ENCODE measurements at regions not wholly inside any gene's neighbourhood (a gene's known extent, or its start where the extent isn't known, plus 50 kb on each side); places are given as distances from the start of the nearest gene placed in this dataset.

GRCh38 chr15:61459785-61460707 is 230.9 kb upstream of the RORA start:
- no peak for DNase-seq

- no peak for DNase-seq
Observed at GRCh38 chr15:61457050-61457733, 228.1 kb upstream of the RORA start.

GRCh38 chr15:61449186-61449702 is 220.1 kb upstream of the RORA start:
- DNase-seq = no peak

- no peak for DNase-seq
Observed at GRCh38 chr15:61447981-61448380, 218.9 kb upstream of the RORA start.

- DNase-seq = no peak
Observed at GRCh38 chr15:61444585-61444984, 215.5 kb upstream of the RORA start.

- no peak for DNase-seq
Observed at GRCh38 chr15:61442821-61443220, 213.7 kb upstream of the RORA start.

- DNase-seq = no peak
Observed at GRCh38 chr15:61441891-61442290, 212.8 kb upstream of the RORA start.

GRCh38 chr15:61426466-61426865 is 197.4 kb upstream of the RORA start:
- DNase-seq = no peak

GRCh38 chr15:61425934-61426333 is 196.8 kb upstream of the RORA start:
- no peak for DNase-seq

- DNase-seq = no peak
Observed at GRCh38 chr15:61422773-61423172, 193.7 kb upstream of the RORA start.

GRCh38 chr15:61421938-61422337 is 192.8 kb upstream of the RORA start:
- no peak for DNase-seq

- DNase-seq = no peak
Observed at GRCh38 chr15:61421470-61421869, 192.4 kb upstream of the RORA start.

GRCh38 chr15:61420546-61420945 is 191.4 kb upstream of the RORA start:
- DNase-seq = no peak

GRCh38 chr15:61415617-61416120 is 186.6 kb upstream of the RORA start:
- DNase-seq = no peak

GRCh38 chr15:61411902-61412510 is 182.9 kb upstream of the RORA start:
- DNase-seq = no peak

- no peak for DNase-seq
Observed at GRCh38 chr15:61410662-61411061, 181.6 kb upstream of the RORA start.

GRCh38 chr15:61404567-61404966 is 175.5 kb upstream of the RORA start:
- no peak for DNase-seq

- DNase-seq = no peak
Observed at GRCh38 chr15:61403884-61404283, 174.8 kb upstream of the RORA start.

GRCh38 chr15:61401903-61402698 is 173.0 kb upstream of the RORA start:
- no peak for DNase-seq

- no peak for DNase-seq
Observed at GRCh38 chr15:61398310-61398709, 169.2 kb upstream of the RORA start.

GRCh38 chr15:61396235-61396919 is 167.3 kb upstream of the RORA start:
- no peak for DNase-seq

- DNase-seq = no peak
Observed at GRCh38 chr15:61393949-61394348, 164.8 kb upstream of the RORA start.

Measured in NCI-H2029 treated with DMSO at 0.1 percent for 48 hours (cell line).